Ovary (tissue), 7 donors: ENCODE measurements at regions not wholly inside any gene's neighbourhood (a gene's known extent, or its start where the extent isn't known, plus 50 kb on each side); places are given as distances from the start of the nearest gene placed in this dataset.

Experiments used
- DNase-seq, 5 donors: peaks; one replicate each; pipeline ENCODE4 v3.0.0-alpha.2; 2019 to 2020
- H3K27ac ChIP-seq, 2 donors: fragments of 200-600 bp; one replicate each; pipeline versions ENCODE4 v1.5.1 to v1.8.0; 2019 to 2022
- H3K27me3 ChIP-seq: fragments of 200-600 bp; one replicate; pipeline ENCODE4 v1.8.0; 2022
- H3K36me3 ChIP-seq: fragments of 200-600 bp; sonication (generic); one replicate; pipeline ENCODE4 v1.5.1; 2019
- H3K4me1 ChIP-seq: one replicate; pipeline ENCODE4 v1.8.1; 2013; ENCODE audit warnings: mild to moderate bottlenecking, moderate library complexity; ENCODE audit not compliant: insufficient read depth
- H3K4me3 ChIP-seq: fragments of 200-600 bp; sonication (generic); one replicate; pipeline ENCODE4 v1.5.1; 2017
- H3K9me3 ChIP-seq, 2 donors: fragments of 200-600 bp in 1 of 2; sonication (generic) in 1 of 2; one replicate each; pipeline versions ENCODE4 v1.5.1 to v1.8.1; 2013 to 2019; ENCODE audit warnings: mild to moderate bottlenecking in 1 of 2, moderate library complexity in 1 of 2
- EP300 ChIP-seq: sonication (generic); formaldehyde crosslinking; IDR thresholded peaks from one replicate; pipeline ENCODE4 v1.6.1; 2017; ENCODE audit warnings: antibody characterized with exemption
- POLR2A ChIP-seq: fragments of 450-650 bp; IDR thresholded peaks from one replicate; pipeline ENCODE4 v1.6.1; 2017; ENCODE audit warnings: antibody characterized with exemption, mild to moderate bottlenecking, moderate library complexity
- WGBS, 3 donors: extraction: QIAGEN DNeasy Blood & Tissue Kit in 1 of 3; methylation state at CpG; one replicate each; pipeline versions ENCODE4 v1.1.5 to v1.1.7; 2013 to 2017; 5-methylcytosine and 5-hydroxymethylcytosine counted together
- intact Hi-C, 4 donors: fragments of 100-400 bp; cut with DNase I; formaldehyde crosslinking; loops; one replicate each; pipeline versions ENCODE4 v1.11.0 to v1.15.1; 2022 to 2023
- TF ChIP-seq, protein P1 (sequence below), 3 donors: fragments of 450-650 bp in 2 of 3; fragments of 200-600 bp in 1 of 3; IDR thresholded peaks; one replicate each; pipeline versions ENCODE4 v1.5.1 to v1.8.0; 2016 to 2022; ENCODE audit warnings: antibody characterized with exemption in 3 of 3, mild to moderate bottlenecking in 1 of 3
- donor health status: DM: no; HTN: no; CAD: no; lungs with moderate emphysema.
- donor health status: DM: no; HTN: no; CAD: no.
- donor health status: Bipolar disorder and iron deficiency.
- donor health status: DM: no; HTN: no; CAD: no.
- donor health status: DM: yes; HTN: yes; CAD: no.

GRCh38 chr6:84560436-84561390 is 203.7 kb downstream of the TBX18 start:
- Histone ChIP-seq H3K27ac (no peak overlapping the region), H3K9me3 (no peaks in the 10 kb centered on the region), H3K36me3 (no peaks in the 10 kb centered on the region), H3K4me3 (no peak overlapping the region), H3K4me1 (no peaks in the 10 kb centered on the region), H3K27me3 (no peaks in the 10 kb centered on the region)
- no peak for DNase-seq
- TF ChIP-seq EP300 (no peak), POLR2A (no peak)
- TF ChIP-seq, protein P1, sequence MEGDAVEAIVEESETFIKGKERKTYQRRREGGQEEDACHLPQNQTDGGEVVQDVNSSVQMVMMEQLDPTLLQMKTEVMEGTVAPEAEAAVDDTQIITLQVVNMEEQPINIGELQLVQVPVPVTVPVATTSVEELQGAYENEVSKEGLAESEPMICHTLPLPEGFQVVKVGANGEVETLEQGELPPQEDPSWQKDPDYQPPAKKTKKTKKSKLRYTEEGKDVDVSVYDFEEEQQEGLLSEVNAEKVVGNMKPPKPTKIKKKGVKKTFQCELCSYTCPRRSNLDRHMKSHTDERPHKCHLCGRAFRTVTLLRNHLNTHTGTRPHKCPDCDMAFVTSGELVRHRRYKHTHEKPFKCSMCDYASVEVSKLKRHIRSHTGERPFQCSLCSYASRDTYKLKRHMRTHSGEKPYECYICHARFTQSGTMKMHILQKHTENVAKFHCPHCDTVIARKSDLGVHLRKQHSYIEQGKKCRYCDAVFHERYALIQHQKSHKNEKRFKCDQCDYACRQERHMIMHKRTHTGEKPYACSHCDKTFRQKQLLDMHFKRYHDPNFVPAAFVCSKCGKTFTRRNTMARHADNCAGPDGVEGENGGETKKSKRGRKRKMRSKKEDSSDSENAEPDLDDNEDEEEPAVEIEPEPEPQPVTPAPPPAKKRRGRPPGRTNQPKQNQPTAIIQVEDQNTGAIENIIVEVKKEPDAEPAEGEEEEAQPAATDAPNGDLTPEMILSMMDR (IDR thresholded peaks at IDR 0.05), result no peak
- intact Hi-C loops, result no loop called here
- WGBS, 3 donors, result 52 to 69% (median 54%) methylated on average over 9 of the region's 9 CpGs

GRCh38 chr6:84556541-84557335 is 207.7 kb downstream of the TBX18 start:
- Histone ChIP-seq H3K4me3 (no peak overlapping the region), H3K9me3 (no peaks in the 10 kb centered on the region), H3K4me1 (no peaks in the 10 kb centered on the region), H3K27me3 (no peaks in the 10 kb centered on the region), H3K36me3 (no peaks in the 10 kb centered on the region), H3K27ac (no peak overlapping the region)
- intact Hi-C loops, result no loop called here
- no peak for TF ChIP-seq EP300
- no peak for TF ChIP-seq POLR2A
- TF ChIP-seq, protein P1 (IDR thresholded peaks at IDR 0.05), result no peak
- DNase-seq, result no peak
- 51 to 57% (median 55%) methylated on average over 4 of the region's 4 CpGs for WGBS, 3 donors

- no peaks in the 10 kb centered on the region for H3K4me1 ChIP-seq
- H3K9me3 ChIP-seq, result no peaks in the 10 kb centered on the region
- intact Hi-C loops, result no loop called here
- 86 to 93% (median 88%) methylated on average over 4 of the region's 4 CpGs for WGBS, 3 donors
- H3K4me3 ChIP-seq, result no peak overlapping the region
- H3K27ac ChIP-seq, result no peak overlapping the region
- no peak for DNase-seq
- TF ChIP-seq EP300, result no peak
- TF ChIP-seq, protein P1 (IDR thresholded peaks at IDR 0.05), result no peak
- TF ChIP-seq POLR2A, result no peak
- H3K27me3 ChIP-seq, result no peaks in the 10 kb centered on the region
- H3K36me3 ChIP-seq, result no peaks in the 10 kb centered on the region
These were observed 209.7 kb downstream of the TBX18 start for GRCh38 chr6:84554706-84555105.

- H3K27me3 ChIP-seq, result no peaks in the 10 kb centered on the region
- intact Hi-C loops, result no loop called here
- no peak overlapping the region for H3K4me3 ChIP-seq
- no peak for DNase-seq
- no peaks in the 10 kb centered on the region for H3K9me3 ChIP-seq
- H3K4me1 ChIP-seq, result no peaks in the 10 kb centered on the region
- no peak overlapping the region for H3K27ac ChIP-seq
- no peaks in the 10 kb centered on the region for H3K36me3 ChIP-seq
- TF ChIP-seq POLR2A, result no peak
- no peak for TF ChIP-seq EP300
- TF ChIP-seq, protein P1 (IDR thresholded peaks at IDR 0.05), result no peak
These were observed 210.3 kb downstream of the TBX18 start for GRCh38 chr6:84554074-84554473.
